ENCODE measurements at regions not wholly inside any gene's neighbourhood (a gene's known extent, or its start where the extent isn't known, plus 50 kb on each side); places are given as distances from the start of the nearest gene placed in this dataset.

DNA sequence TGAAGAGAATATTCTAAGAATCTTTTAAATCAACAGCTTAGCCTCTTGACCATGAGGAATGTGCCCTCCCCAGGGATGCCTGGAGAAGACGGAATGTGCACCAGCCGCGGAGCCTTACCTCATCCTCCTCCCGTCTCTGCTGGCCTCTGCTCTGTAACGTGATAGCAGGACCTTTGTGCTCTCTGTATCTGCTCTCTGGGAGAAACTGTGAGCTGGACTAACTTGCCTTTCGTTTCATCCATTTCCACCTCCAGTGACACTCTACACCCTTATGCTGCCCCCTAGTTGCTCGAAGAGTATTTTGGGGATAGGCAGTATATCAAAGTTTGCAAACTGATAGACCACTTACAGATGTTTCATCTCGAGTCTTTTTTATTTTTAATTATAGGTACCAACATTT, 141.4 kb downstream of the NPR3 start:
- H3K4me2 ChIP-seq, result 0 out of 2 replicates have a peak overlapping the region, but pooled peaks have one; percentile 39
- 3% methylated on average over 7 of the region's 8 CpGs for WGBS (ENCODE audit: low lambda C conversion rate)

More for the DNA sequence above, 141.4 kb downstream of the NPR3 start:
- ChIA-PET CTCF (interaction anchor here (0.8 kb wide), 1 partner anchor 54 kb away, joined by 3 read pairs; no protein-coding TSS in a partner anchor), POLR2A (no interaction called here)
- Histone ChIP-seq H3K9me3 (0 out of 2 replicates have a peak, but pooled peaks cover 10% of the 10 kb centered on the region), H3K27me3 (ENCODE audit: insufficient read depth) (no peaks in the 10 kb centered on the region), H3K9ac (peak overlapping the region; percentile 50), H2AFZ (ENCODE audit: low read depth) (peak overlapping the region; percentile 42; the same call in 1 of the 2 replicates), H4K20me1 (ENCODE audit: insufficient read depth) (no peaks in the 10 kb centered on the region), H3K79me2 (ENCODE audit: insufficient read depth) (no peaks in the 10 kb centered on the region), H3F3A (replicated peaks; ENCODE audit: insufficient read depth) (peaks cover 12% of the 10 kb centered on the region), H3K4me3 (ENCODE audit: low read depth in 2 of 2, low read length in 1 of 2) (no peak overlapping the region), H3K9me2 (no peaks in the 10 kb centered on the region), H3K27ac (ENCODE audit: low read depth in 2 of 2, low read length in 1 of 2) (peak overlapping the region in 1 of 2 experiments; percentile 70; a peak in 2 of 4 replicates), H3K4me1 (ENCODE audit: control insufficient read depth in 1 of 2, insufficient read depth in 2 of 2, low read depth in 1 of 2, low read length in 1 of 2) (peaks cover 0 to 10% of the 10 kb centered on the region in 2 experiments; a peak in 1 of 4 replicates), H3K36me3 (replicated peaks in 1 of 2; ENCODE audit: control insufficient read depth in 1 of 2, insufficient read depth in 2 of 2, low read length in 1 of 2) (peaks cover 0 to 13% of the 10 kb centered on the region in 2 experiments)
- DNase-seq, result no peak
- TF ChIP-seq FOXJ3 (CRISPR knock-in tag; IDR thresholded peaks at IDR 0.05) (no peak), SIN3A (IDR thresholded peaks at IDR 0.05; ENCODE audit: borderline replicate concordance, low read depth, low read length) (peak; percentile 37; the same call in 1 of the 2 replicates), CHD2 (IDR thresholded peaks at IDR 0.05; ENCODE audit: low read length, partially characterized antibody) (no peak), EP300 (IDR thresholded peaks at IDR 0.05; ENCODE audit: borderline replicate concordance in 1 of 2, low read depth in 1 of 2, low read length in 1 of 2) (peak in 1 of 2 experiments; percentile 49; a peak in 2 of 4 replicates), RAD21 (IDR thresholded peaks at IDR 0.05; ENCODE audit: low read length) (peak; percentile 43), POLR2AphosphoS5 (IDR thresholded peaks at IDR 0.05; ENCODE audit: low read depth, low read length) (no peak), RXRA (IDR thresholded peaks at IDR 0.05; ENCODE audit: borderline replicate concordance, low read depth) (peak; percentile 43; the same call in 1 of the 2 replicates), JUND (IDR thresholded peaks at IDR 0.05) (0 out of 2 replicates have a peak, but pooled peaks have one; percentile 12), GABPA (IDR thresholded peaks at IDR 0.05; ENCODE audit: low read depth) (no peak), TEAD4 (IDR thresholded peaks at IDR 0.05; ENCODE audit: borderline replicate concordance, insufficient read depth) (peak; percentile 62), TAF1 (IDR thresholded peaks at IDR 0.05; ENCODE audit: borderline replicate concordance, low read depth, low read length) (peak; percentile 29; the same call in 1 of the 2 replicates), FOSL2 (IDR thresholded peaks at IDR 0.05; ENCODE audit: borderline replicate concordance, low read depth) (0 out of 2 replicates have a peak, but pooled peaks have one; percentile 3), NFIC (IDR thresholded peaks at IDR 0.05; ENCODE audit: borderline replicate concordance) (no peak), TCF12 (IDR thresholded peaks at IDR 0.05) (peak; percentile 72), SMC3 (IDR thresholded peaks at IDR 0.05; ENCODE audit: low read depth, low read length) (peak; percentile 30; the same call in 1 of the 2 replicates)
- TF ChIP-seq, protein P1, sequence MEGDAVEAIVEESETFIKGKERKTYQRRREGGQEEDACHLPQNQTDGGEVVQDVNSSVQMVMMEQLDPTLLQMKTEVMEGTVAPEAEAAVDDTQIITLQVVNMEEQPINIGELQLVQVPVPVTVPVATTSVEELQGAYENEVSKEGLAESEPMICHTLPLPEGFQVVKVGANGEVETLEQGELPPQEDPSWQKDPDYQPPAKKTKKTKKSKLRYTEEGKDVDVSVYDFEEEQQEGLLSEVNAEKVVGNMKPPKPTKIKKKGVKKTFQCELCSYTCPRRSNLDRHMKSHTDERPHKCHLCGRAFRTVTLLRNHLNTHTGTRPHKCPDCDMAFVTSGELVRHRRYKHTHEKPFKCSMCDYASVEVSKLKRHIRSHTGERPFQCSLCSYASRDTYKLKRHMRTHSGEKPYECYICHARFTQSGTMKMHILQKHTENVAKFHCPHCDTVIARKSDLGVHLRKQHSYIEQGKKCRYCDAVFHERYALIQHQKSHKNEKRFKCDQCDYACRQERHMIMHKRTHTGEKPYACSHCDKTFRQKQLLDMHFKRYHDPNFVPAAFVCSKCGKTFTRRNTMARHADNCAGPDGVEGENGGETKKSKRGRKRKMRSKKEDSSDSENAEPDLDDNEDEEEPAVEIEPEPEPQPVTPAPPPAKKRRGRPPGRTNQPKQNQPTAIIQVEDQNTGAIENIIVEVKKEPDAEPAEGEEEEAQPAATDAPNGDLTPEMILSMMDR (IDR thresholded peaks at IDR 0.05), result peak; percentile 62
- TF ChIP-seq, protein P2, sequence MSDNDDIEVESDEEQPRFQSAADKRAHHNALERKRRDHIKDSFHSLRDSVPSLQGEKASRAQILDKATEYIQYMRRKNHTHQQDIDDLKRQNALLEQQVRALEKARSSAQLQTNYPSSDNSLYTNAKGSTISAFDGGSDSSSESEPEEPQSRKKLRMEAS (IDR thresholded peaks at IDR 0.05; ENCODE audit: low read depth), result peak; percentile 35
- TF ChIP-seq, protein P3, sequence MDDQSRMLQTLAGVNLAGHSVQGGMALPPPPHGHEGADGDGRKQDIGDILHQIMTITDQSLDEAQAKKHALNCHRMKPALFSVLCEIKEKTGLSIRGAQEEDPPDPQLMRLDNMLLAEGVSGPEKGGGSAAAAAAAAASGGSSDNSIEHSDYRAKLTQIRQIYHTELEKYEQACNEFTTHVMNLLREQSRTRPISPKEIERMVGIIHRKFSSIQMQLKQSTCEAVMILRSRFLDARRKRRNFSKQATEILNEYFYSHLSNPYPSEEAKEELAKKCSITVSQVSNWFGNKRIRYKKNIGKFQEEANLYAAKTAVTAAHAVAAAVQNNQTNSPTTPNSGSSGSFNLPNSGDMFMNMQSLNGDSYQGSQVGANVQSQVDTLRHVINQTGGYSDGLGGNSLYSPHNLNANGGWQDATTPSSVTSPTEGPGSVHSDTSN (IDR thresholded peaks at IDR 0.05), result no peak
- TF ChIP-seq, protein P4, sequence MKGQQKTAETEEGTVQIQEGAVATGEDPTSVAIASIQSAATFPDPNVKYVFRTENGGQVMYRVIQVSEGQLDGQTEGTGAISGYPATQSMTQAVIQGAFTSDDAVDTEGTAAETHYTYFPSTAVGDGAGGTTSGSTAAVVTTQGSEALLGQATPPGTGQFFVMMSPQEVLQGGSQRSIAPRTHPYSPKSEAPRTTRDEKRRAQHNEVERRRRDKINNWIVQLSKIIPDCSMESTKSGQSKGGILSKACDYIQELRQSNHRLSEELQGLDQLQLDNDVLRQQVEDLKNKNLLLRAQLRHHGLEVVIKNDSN (IDR thresholded peaks at IDR 0.05; ENCODE audit: borderline replicate concordance, low read depth), result no peak
